Loucy (cell line): ENCODE measurements at regions not wholly inside any gene's neighbourhood (a gene's known extent, or its start where the extent isn't known, plus 50 kb on each side); places are given as distances from the start of the nearest gene placed in this dataset.

Source experiments
- EZH2phosphoT487 ChIP-seq: fragments of 200-600 bp; IDR thresholded peaks from 2 replicates; pipeline ENCODE4 v1.6.1; 2018; ENCODE audit warnings: antibody characterized with exemption, mild to moderate bottlenecking, moderate library complexity, borderline replicate concordance
- TF ChIP-seq, protein P1 (sequence below): fragments of 200-600 bp; sonication (generic); conservative IDR thresholded peaks from 2 replicates; pipeline ENCODE4 v1.5.1; 2014; ENCODE audit warnings: mild to moderate bottlenecking, antibody characterized with exemption, low read length

GRCh38 chr13:60755380-60756163 lies 358.6 kb downstream of the TDRD3 start:
- TF ChIP-seq, protein P1, sequence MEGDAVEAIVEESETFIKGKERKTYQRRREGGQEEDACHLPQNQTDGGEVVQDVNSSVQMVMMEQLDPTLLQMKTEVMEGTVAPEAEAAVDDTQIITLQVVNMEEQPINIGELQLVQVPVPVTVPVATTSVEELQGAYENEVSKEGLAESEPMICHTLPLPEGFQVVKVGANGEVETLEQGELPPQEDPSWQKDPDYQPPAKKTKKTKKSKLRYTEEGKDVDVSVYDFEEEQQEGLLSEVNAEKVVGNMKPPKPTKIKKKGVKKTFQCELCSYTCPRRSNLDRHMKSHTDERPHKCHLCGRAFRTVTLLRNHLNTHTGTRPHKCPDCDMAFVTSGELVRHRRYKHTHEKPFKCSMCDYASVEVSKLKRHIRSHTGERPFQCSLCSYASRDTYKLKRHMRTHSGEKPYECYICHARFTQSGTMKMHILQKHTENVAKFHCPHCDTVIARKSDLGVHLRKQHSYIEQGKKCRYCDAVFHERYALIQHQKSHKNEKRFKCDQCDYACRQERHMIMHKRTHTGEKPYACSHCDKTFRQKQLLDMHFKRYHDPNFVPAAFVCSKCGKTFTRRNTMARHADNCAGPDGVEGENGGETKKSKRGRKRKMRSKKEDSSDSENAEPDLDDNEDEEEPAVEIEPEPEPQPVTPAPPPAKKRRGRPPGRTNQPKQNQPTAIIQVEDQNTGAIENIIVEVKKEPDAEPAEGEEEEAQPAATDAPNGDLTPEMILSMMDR, result no peak
- no peak for TF ChIP-seq EZH2phosphoT487
